ENCODE measurements at regions not wholly inside any gene's neighbourhood (a gene's known extent, or its start where the extent isn't known, plus 50 kb on each side); places are given as distances from the start of the nearest gene placed in this dataset.
"Not testable (repeated sequence)": the region's sequence is repeated elsewhere in the genome, so short reads cannot be mapped to it uniquely, and the experiment has no call there.

GRCh38 chr6:23783901-23784300 lies 342.1 kb upstream of the NRSN1 start:
- no peak for DNase-seq (ENCODE audit: low read depth in 4 of 4, low spot score in 3 of 4)

GRCh38 chr6:23784301-23784919 lies 341.6 kb upstream of the NRSN1 start:
- no peak for DNase-seq (ENCODE audit: low read depth in 4 of 4, low spot score in 3 of 4)

- no peak for DNase-seq (ENCODE audit: low read depth in 4 of 4, low spot score in 3 of 4)
Measured at GRCh38 chr6:23790756-23791155, 335.3 kb upstream of the NRSN1 start.

GRCh38 chr6:23797041-23797440 lies 329.0 kb upstream of the NRSN1 start:
- DNase-seq (ENCODE audit: low read depth in 4 of 4, low spot score in 3 of 4): no peak

- DNase-seq (ENCODE audit: low read depth in 4 of 4, low spot score in 3 of 4): not testable (repeated sequence)
Measured at GRCh38 chr6:23804289-23804688, 321.7 kb upstream of the NRSN1 start.

GRCh38 chr6:23821141-23821540 lies 304.9 kb upstream of the NRSN1 start:
- DNase-seq (ENCODE audit: low read depth in 4 of 4, low spot score in 3 of 4): not testable (repeated sequence)

- DNase-seq (ENCODE audit: low read depth in 4 of 4, low spot score in 3 of 4): no peak
Measured at GRCh38 chr6:23823421-23823820, 302.6 kb upstream of the NRSN1 start.

GRCh38 chr6:23826572-23826971 lies 299.4 kb upstream of the NRSN1 start:
- no peak for DNase-seq (ENCODE audit: low read depth in 4 of 4, low spot score in 3 of 4)

- DNase-seq (ENCODE audit: low read depth in 4 of 4, low spot score in 3 of 4): no peak
Measured at GRCh38 chr6:23828861-23829260, 297.2 kb upstream of the NRSN1 start.

GRCh38 chr6:23841116-23841515 lies 284.9 kb upstream of the NRSN1 start:
- no peak for DNase-seq (ENCODE audit: low read depth in 4 of 4, low spot score in 3 of 4)

- DNase-seq (ENCODE audit: low read depth in 4 of 4, low spot score in 3 of 4): no peak
Measured at GRCh38 chr6:23842760-23843159, 283.3 kb upstream of the NRSN1 start.

- no peak for DNase-seq (ENCODE audit: low read depth in 4 of 4, low spot score in 3 of 4)
Measured at GRCh38 chr6:23851522-23851921, 274.5 kb upstream of the NRSN1 start.

- not testable (repeated sequence) for DNase-seq (ENCODE audit: low read depth in 4 of 4, low spot score in 3 of 4)
Measured at GRCh38 chr6:23853566-23854133, 272.4 kb upstream of the NRSN1 start.

GRCh38 chr6:23854154-23854553 lies 271.9 kb upstream of the NRSN1 start:
- DNase-seq (ENCODE audit: low read depth in 4 of 4, low spot score in 3 of 4): not testable (repeated sequence)

- DNase-seq (ENCODE audit: low read depth in 4 of 4, low spot score in 3 of 4): no peak
Measured at GRCh38 chr6:23855497-23856116, 270.4 kb upstream of the NRSN1 start.

- no peak for DNase-seq (ENCODE audit: low read depth in 4 of 4, low spot score in 3 of 4)
Measured at GRCh38 chr6:23870496-23870895, 255.5 kb upstream of the NRSN1 start.

GRCh38 chr6:23873161-23873560 lies 252.9 kb upstream of the NRSN1 start:
- no peak for DNase-seq (ENCODE audit: low read depth in 4 of 4, low spot score in 3 of 4)

GRCh38 chr6:23875006-23875405 lies 251.0 kb upstream of the NRSN1 start:
- DNase-seq (ENCODE audit: low read depth in 4 of 4, low spot score in 3 of 4): no peak

GRCh38 chr6:23879816-23880215 lies 246.2 kb upstream of the NRSN1 start:
- no peak for DNase-seq (ENCODE audit: low read depth in 4 of 4, low spot score in 3 of 4)

GRCh38 chr6:23890543-23891227 lies 235.3 kb upstream of the NRSN1 start:
- no peak for DNase-seq (ENCODE audit: low read depth in 4 of 4, low spot score in 3 of 4)

- DNase-seq (ENCODE audit: low read depth in 4 of 4, low spot score in 3 of 4): no peak
Measured at GRCh38 chr6:23905133-23905815, 220.7 kb upstream of the NRSN1 start.
